GM18517 (cell line): ENCODE measurements at regions not wholly inside any gene's neighbourhood (a gene's known extent, or its start where the extent isn't known, plus 50 kb on each side); places are given as distances from the start of the nearest gene placed in this dataset.
"Not testable (repeated sequence)": the region's sequence is repeated elsewhere in the genome, so short reads cannot be mapped to it uniquely, and the experiment has no call there.

ENCODE experiments used
- ATAC-seq: cut with Tn5 transposase; IDR thresholded peaks from one replicate; pipeline ENCODE4 v1.9.1; 2021; ENCODE audit warnings: mild to moderate bottlenecking, moderate library complexity; ENCODE audit not compliant: unreplicated experiment

DNA sequence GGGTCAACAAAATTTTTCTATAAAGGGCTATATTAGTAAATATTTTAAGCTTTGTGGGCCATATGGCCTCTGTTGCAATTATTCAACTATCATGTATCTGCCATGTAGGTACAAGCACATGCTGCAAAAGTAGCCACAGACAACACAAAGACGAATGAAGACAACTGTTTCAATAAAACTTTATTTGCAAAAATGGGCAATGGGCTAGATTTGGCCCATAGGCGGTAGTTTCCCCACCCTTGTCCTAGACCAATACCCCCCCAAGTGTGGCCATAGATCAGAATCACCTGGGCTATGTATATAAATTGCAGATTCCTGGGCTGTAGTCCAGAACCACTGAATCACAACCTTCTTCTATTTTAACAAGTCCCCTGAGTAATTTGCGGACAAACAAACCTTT lies 331.0 kb upstream of the PSMD7 start:
- no peak for ATAC-seq

DNA sequence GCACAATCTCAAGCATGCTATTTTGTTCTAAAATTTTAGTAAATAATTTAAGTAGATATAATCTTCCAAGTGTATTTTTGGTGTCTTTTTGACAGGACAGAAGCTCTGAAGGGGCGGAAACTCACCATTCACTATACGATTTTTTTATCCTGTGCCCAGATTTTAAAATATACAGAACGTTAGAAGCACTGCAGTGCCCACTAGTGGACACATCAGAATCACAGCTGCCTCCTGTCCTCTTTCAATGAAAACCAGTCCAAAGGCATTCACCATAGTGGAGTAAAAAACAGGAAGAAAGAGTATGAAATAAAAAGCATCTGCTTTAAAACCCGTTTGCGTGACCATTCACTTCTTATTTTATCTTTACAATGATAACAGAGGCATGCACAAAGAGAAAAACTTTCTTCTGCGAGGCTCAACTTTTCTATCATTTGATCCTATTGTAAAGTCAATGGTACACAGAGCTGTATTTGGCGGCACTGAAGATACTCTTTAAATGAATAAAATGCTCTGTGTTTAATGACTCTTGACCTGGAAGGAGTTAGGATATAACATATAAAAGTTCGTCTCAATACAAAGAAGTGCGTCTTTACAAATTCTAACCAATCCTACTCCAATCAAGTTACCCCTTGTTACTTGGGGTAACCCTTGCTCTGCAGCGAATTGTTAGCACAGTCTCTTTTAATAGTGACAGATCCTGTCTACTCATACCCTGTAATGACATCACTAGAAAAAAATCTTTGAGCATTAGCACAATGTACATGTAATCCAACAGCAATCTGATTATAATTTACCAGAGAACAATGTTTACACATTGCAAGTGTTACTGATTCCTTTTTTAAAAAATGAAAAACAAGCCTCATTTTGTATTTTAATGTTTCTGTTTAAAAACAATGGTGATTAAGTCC lies 339.8 kb upstream of the PSMD7 start:
- no peak for ATAC-seq

DNA sequence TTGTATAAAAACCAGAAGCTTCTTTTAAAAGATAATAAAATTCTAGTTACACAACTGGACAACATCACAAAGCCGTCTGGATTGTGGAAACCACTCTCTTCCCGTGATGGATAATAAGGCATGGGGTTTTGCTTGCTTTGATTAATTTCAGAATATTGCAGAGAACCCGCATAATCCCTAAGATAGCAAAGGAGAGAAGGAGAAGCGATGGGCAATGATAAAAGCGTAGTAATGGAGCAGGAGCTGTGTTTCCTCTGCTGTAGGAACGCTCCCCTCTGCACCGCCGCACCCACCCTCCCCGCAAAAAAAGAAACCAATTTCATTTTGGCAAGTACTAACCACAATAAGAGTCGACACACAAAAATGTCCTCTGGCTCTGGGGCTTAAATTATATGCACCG lies 340.9 kb upstream of the PSMD7 start:
- ATAC-seq: no peak

DNA sequence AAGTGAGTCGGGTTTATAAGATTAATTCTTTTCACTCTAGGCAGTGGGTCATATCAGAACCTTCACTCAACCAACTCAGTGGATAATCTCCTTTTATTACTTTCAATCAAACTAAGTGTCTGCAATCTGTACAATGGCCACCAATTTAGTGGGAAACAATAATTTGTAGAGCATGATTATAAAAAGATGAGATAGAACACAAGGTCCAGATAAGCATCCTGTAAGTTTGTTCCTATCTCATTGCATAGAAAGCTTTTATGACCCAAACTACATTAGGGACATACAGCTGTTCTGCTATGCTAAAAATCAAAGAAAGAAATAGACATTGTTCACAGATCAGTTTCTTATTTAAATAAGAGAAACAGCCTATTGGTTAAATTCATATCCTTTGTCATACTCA lies 341.4 kb upstream of the PSMD7 start:
- ATAC-seq: no peak

DNA sequence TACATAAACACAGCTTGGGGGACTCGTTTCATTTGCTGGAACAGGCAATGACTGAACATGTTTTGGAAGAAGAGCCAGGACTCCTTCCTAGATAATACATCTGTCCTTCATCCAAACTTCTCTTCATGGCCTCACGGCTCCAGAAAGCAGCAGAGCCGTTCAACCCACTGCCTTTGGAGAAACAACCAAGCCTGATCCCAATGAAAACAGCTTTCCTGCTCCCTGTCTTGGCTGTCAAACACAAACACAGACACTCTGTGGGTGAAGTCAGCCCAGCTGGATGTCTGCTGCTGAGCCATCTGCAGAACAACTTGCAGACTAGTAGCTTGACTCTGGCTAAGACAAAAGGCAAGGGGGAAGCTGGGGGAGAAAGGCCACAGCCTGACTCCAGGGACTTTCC lies 345.1 kb upstream of the PSMD7 start:
- no peak for ATAC-seq

DNA sequence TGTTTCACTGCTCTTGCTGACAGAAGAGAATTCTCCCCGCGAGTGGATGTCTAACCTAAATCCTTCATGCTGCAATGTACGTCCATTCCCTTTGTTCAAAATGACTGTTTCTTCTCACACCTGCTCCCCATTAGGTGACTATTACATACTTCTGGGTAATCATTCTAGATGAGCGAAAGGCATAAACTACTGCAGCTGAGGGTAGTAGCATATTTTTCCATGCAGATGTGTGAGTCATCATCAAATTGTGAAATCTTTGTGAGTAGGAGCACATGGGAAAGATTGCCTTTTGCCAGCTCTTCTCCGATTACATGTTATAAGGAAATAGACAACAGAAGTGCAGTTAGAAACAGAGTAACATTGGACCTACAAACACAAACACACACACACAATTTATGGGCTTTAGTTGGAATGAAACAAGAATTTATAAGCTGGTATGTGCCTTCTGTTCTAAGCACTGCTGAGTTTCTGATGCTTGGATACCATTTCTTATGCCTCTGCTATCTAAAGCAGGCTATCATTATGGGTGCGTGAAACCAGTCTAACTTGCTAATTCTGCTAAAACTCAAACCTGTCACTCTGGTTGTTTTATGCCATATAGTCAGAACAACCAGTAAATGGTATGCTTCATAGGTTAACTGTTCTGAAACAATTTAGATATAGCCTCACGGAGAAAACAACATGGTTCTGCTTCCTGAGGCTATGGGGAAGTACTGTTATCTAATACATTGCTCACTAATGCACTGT lies 346.9 kb upstream of the PSMD7 start:
- ATAC-seq: no peak

DNA sequence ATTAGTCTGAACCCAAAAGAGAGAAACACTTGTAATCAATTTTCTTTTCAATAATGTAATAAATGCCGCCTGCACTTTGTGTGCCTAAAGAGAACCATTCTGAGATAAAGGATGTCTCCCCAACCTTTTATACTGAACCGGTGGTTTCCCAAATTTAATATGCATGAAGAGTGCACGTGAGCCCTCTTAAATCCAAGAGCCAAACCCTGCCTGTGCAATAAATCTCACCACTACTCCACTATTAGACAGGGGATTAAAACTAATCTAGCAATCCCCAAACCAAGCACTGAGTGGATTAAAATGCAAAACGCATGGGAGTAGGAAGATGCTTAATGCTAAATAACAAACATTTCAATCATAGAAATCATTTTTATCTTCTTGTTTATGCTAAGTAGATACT lies 351.0 kb upstream of the PSMD7 start:
- no peak for ATAC-seq

DNA sequence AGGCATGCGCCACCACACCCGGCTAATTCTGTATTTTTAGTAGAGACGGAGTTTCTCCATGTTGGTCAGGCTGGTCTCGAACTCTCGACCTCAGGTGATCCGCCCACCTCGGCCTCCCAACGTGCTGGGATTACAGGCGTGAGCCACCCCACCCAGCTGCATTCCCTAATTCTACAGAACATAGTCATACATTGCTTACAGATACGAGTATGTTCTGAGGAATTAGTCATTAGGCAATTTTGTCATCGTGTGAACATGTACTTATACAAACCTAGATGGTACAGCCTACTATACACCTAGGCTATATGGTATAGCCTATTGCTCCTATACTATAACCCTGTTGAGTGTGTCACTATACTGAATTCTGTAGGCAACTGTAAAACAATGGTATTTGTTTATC lies 353.4 kb upstream of the PSMD7 start:
- ATAC-seq: not testable (repeated sequence)

DNA sequence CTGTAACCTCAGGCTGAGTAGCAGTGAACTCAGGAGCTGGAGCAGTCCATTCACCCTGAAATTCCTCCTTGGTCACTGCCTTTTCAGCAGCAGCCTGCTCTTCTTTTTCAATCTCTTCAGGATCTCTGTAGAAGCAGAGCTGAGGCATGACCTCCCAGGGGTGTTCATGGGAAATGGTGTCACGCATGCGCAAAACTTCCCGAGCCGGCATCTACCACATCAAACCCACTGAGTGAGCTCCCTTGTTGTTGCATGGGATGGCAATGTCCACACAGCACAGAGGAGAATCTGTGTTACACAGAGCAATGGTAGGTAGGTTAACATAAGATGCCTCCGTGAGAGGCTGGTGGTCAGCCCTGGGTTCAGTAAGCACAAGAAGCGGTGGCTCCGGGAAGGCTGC lies 355.8 kb upstream of the PSMD7 start:
- not testable (repeated sequence) for ATAC-seq

DNA sequence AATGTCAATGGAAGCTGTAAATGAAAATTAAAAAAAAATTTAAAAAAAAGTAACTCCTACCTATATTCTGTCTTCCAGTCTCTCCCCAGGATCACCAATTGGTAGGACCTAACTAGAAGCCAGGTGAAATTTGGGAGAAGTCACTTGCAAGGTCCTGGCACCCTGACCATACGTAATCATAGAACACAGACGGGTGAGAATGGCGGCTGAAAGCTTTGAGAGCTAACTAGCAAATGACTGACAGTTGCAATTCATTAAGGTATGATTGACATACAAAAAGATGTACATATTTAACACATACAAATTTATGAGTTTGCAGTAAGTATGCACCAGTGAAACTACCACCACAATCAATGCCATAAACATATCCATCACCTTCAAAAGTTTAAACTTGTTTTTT lies 372.7 kb upstream of the PSMD7 start:
- ATAC-seq: no peak

DNA sequence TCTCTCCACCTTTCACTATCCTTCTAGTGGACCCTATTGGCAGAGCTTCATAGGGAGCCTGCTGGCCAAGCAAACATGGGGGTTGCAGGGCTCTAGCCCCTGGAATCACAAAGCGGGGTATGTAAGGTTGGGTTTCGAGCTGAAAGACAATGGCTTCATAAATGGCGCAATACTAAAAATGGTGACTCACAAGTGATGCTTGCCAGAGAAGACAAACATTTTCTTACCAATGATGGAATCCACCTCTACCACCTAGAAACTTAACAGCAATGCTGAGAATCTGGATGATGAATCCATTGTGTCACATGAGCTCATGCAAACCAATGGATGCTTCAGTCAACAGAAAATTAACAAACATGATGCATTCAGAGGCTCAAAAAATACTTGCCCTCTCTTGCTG lies 375.3 kb upstream of the PSMD7 start:
- no peak for ATAC-seq

DNA sequence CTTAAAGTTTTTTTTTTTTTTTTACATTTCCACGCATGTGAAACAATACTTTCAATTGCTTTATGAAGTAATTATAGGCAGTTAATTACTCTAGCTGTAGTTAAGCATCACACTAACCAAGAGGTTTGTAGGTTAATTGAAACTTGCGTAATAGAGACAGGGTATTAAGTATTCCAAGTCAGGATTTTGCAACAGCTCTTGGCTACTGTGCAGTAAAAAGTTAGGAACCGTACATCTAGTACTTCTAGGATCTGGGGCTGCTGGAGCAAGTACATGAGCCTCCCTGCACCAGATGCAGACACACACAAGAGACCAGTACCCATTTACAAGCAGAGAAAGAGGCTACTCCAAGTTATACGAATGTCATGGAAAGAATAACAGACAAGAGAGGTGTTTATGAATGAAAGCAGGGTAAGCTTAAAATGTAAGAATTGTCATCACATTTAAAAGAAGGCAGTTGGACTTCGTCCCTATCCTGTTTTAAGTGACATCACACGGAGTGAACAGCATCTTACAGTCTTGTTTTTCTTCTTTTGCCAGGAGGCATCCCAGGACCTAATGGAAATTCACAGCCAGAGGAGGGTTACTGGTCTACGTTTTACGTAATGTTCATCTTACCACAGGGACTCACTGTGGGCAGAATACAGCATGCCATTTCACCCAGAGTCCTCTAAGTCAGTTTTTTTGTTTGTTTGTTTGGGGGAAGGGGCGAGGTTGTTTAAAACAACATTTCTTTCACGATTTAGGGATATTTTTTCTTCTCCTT lies 379.6 kb upstream of the PSMD7 start:
- ATAC-seq: no peak

DNA sequence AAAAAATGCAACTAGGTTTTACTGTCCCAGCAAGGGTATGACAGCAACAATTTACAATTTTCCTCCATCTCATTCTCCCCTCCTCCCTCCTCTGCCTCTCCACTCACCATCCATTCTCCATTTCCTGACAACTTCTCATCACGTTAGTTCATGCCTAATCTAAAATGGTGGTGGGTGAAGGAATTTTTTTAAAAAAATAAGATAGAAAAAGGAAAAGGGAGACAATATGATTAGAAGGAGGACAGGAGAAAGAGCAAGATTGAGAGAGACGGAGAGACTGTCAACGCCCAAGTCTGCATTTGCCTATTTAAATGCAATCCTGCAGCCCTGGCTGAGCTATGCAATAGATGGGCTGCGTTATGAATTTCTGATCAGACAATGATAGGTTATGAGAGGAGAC lies 380.7 kb upstream of the PSMD7 start:
- ATAC-seq: no peak

DNA sequence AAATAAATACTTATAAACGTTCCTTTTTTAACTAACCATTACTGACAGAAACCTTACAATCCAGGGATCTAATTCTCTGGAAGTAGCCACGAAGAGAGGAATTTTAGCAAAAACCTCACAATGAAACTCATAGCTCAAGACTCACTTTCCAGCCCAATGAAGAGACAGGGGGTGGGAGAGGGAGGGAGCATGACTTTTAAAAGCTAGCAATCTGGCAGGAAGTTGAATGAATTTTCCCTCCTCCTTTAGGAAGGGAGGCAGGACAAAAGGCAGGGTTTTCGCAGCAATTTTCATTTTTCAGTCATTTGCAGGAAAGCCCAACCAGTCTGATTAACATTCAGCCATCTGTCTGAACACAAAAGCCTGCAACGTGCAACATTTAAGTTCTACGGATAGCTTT lies 381.5 kb upstream of the PSMD7 start:
- ATAC-seq: no peak

DNA sequence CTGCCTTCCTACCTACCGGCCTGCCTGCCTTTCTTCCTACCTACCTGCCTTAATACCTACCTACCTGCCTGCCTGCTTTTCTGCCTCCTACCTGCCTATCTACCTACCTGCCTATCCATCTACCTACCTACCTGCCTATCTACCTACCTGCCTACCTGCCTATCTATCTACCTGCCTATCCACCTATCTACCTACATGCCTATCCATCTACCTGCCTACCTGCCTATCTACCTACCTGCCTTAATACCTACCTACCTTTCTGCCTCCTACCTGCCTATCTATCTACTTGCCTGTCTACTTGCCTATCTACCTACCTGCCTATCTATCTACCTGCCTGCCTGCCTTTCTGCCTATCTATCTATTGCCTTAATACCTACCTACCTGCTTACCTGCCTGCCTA lies 383.8 kb upstream of the PSMD7 start:
- no peak for ATAC-seq

DNA sequence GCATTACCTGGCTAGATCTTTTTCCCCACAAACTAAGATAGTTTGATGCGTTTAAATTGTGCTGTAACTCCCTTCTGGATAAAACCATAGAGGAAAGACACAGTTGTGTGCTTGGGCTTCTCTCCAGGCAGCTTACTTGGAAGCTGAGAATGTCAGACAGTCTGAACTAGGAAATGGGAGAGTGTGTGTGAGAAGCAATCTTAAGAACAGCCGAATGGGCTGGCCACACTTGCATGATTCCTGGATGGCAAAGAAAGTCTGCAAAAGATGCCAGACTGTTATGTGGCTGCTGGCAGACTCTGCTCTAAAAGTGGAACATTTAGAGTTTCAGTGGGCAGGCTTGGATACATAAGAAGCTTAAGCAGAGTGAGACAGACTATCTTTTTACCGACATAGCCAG lies 384.3 kb upstream of the PSMD7 start:
- no peak for ATAC-seq

DNA sequence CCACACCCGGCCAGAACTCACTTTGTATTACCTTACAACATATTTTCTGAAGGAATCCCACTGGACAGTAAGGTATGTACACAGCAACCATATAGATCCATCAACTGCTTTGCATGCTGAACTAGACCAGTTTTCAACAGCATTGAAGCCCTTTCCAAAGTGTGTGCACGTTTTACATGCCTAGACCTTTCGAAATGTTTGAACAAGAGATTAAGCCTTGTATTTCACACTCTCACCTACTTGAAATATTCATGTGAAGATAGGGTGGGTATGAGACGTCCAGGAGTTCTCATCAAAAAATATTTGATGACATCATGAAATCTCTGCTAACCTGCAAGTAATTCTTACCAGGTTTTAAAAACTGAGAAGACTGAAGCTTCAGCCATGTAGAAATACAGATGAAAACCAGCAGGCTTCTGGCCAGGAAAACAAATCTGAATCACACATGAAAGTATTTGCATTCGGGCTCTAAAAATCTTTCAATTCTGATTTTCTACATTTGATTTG lies 387.0 kb upstream of the PSMD7 start:
- no peak for ATAC-seq

DNA sequence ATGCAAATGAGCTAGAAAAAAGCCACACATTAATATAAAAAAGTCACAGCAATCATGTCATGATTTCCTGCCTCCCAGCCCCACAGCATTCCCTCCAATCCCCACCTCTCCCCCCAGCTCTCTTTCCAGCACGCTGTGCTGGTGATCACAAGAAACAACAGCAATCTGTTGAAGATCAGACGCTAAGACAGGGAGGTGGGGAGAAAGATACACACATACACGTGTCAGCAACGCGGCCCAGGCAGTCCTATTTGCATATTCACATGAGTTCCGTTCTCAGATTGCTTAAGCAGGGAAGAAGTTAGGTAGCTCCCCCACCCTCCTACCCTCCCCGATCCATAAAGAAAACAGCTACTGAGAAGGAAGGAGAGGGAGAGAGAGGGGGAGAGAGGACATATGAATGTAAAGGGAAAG lies 405.5 kb upstream of the PSMD7 start:
- ATAC-seq: no peak

DNA sequence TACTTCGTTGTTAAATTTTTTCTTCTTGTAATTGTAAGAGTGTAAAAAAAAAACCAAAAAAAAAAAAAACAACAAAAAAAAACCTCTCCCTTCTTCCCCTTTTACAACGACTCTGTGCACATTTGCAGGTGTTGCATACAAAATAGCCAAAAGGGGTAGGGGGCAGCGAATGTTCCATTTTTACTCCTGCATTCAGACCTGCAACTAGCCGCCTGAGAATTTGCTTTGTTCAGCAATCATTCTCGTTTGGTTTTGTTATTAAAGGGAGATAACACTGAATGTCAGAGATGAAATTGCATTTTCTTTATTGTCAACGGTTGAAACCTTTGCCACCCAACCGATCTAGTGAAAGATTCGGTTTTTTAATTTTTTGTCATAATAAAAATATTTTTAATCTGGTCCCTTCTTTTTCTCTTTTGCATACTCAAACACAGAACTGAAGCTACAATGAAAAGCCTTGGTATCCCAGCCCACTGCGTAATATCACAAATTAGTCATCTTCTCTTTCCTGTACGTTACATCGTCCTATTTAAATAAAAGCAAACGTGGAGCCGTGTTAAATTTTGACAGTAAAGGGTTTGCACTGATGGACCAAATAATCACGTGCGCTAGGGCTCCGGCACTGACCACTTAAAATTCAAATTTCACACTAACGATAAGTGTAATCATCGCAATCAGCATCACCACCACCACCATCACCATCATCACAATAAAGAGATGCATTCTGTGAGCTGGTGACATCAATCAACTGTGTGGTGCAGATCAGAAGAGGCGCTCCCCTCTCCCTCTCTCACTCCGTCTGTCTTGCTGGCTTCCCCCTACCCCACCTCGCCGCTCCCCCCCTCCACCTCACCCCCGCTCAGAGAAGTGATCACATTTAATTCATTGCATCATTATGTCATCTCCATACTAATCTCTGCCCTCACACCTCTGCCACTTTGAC lies 406.2 kb upstream of the PSMD7 start:
- no peak for ATAC-seq

DNA sequence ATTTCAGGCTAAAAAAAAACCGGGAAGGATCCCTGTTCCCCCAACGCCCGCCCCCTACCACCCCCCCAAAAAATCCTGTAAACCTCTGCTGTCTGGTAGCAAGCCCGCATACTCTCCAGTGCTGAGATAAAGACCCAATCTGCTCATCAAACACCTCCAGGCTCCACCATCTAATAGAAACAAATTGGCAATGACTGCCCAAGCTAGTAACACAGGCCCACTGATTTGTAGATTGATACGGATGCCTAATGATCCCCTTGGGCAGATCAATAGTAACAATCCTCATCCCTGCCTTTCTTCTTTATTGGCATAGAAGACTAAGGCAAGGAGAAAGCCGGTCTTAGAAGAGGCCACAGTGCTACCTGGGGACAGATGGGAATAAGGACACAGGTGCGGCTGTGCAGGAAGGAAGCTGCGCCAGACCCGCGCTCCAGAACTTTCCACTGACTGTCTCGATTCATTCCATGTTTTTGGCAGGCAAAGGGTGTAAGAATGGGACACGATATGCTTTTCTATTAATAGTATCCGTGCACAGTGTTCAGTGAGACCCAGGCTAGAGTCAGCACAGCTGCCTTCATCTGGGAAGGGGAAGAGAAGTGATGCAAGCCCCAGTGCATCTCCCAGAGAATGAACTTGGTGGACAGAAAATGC lies 407.6 kb upstream of the PSMD7 start:
- no peak for ATAC-seq
